HG02938 (cell line): ENCODE measurements at regions not wholly inside any gene's neighbourhood (a gene's known extent, or its start where the extent isn't known, plus 50 kb on each side); places are given as distances from the start of the nearest gene placed in this dataset.

Experiments used
- ATAC-seq: cut with Tn5 transposase; IDR thresholded peaks from one replicate; pipeline ENCODE4 v1.9.1; 2021; ENCODE audit warnings: mild to moderate bottlenecking, moderate library complexity; ENCODE audit not compliant: unreplicated experiment

DNA sequence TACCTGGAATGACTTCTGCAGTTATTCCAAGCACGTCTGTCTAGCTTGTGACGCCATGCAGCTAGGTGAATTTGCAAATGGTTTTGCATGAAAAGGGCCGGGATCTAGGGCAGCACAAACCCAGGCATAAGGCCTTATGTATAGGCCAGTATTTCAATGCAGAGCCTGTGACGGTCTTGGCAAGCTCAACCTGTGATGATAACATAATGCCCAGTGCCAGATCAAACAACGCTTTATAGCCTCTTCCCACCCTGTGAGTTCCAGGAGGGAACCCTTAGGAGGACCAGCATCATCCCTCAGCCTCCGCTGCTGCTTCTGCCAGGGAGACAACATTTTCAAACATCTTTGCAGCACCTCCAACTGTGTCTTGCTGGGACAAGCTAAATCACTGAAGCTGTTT, 390.7 kb downstream of the INHBA start:
- ATAC-seq, result no peak

DNA sequence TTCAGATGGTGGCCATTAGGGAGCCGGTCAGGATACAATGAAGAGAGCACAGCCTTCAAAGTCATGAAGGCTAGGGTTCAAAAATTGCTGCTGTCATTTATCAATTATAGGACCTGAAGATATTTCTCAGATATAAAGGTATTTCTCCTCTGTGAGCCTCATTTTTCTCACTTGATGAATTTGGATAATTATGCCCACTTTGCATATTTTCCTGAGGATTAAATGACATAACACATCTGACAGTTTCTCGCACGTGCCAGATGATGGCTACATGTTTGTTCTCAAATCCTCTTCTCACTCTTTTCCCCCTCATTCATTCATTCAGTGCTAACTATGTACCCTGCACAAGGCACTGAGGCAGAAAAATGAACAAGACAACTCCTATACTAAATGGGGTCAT, 391.6 kb downstream of the INHBA start:
- no peak for ATAC-seq

- no peak for ATAC-seq
Observed at GRCh38 chr7:41306486-41306885, 396.4 kb downstream of the INHBA start.

DNA sequence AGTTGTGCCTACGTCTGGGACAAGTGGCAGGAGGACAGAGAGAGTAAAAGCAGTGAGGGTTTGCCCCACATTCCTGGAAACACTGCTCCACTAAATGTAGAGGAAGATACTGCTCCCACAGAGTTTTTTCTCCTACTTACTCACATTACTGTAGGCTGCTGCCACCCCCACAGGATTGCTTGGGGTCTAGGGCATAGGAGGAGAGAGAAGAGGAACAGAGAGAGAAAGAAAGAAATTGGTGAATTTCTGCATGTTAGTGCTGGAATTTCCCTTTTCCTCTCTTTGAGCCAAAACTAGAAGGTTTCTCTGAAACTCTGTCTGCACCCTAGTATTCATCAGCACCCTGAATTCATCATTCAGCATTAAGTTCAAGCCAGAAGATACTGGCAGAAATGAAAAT, 397.9 kb downstream of the INHBA start:
- no peak for ATAC-seq

- ATAC-seq, result no peak
Observed at GRCh38 chr7:41303709-41304108, 399.2 kb downstream of the INHBA start.

DNA sequence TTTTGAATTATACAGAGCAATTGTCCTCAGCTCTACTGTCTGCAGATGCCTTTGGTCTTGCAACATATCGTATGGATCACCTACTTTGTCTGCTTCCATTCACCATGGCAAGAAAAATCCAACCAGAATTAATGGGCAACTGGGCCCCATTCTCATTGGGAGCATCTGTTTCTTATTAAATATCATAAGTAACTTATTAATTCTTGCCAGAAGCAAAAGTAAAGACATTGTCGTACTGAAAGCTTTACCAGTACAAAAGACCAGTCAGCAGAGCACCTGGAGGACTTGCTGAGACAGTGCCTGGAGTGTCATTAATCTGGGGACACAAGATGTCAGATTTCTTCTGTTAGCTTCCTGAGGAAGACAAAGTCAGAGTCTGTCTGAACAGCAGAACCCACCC, 404.5 kb downstream of the INHBA start:
- ATAC-seq, result peak; percentile 63

GRCh38 chr7:41297166-41297565, 405.7 kb downstream of the INHBA start:
- ATAC-seq, result no peak

DNA sequence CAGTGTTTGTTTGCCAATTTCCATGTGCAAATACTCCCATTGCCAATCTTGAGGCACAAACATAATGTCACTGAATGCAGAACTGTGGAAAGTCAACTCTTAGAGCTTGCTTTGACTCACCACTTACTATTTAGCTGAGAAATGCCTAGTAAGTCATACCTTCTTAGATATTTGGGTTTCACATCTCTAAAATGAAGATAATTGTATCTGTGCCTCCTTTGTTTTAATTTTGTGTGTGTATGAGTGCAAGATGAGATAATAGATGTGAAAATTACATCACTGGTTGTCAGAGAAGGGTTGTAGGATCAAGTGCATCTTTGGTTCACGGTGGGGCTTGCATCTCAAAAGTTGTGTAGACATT, 407.5 kb downstream of the INHBA start:
- no peak for ATAC-seq

DNA sequence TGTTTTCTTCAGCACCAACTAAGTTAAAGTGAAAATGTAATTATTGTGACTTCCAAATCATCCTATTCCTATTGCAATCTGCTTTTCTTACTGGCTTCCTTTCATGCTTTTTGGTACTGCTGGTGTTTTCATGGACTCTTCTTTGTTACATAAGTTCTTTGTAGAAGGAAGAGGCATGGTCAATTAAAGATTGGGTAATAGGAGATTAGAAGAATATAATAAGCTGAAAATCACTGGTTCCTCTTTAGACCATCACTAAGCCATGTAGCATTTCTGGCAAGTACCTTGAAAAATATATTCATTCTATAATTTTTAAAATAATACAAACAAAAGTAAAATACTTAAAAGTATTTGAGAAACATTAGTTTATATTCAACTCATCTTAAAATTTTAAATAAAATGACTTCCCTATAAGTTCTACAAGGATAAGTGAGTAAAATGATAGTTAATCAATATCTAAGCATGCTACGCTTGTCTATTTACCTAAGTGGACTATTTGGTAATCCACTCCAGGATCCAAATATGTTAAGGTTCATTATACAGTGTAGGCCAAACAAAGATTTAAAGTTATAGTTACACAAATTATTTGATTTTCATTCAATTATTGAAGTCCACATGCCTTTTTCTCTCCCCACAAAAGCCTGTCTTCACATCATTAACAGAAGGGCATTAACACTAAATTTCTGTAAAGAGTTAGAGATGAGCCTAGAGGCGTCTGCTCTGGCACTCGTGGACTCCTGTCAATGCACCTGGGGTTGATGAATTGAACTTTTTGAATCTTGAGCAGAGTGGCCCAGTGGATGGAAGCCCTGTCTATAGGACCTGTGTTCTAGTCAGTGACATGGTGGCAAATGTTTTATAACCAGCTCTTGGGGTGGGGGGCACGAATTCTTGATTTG, 408.1 kb downstream of the INHBA start:
- ATAC-seq, result no peak

DNA sequence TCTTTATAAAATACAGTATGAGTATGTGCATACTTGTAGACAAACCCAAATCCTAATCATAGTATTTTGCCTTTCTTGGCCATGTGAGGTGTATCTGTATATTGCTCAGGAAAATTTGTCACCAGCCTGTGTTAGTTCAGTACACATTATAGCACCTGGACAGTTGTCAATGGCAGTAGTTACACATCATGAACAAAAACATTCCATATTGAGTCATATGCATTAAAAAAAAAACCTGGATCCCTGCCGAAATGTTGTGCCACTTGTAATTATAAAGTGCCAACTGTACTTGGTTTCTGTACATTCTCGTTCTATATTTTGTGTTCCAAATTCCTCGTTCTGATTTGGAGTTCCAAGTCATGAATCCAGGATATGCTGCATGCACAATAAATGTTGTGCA, 410.4 kb downstream of the INHBA start:
- no peak for ATAC-seq

GRCh38 chr7:41287559-41288335, 415.1 kb downstream of the INHBA start:
- ATAC-seq, result no peak

GRCh38 chr7:41280491-41280890, 422.4 kb downstream of the INHBA start:
- ATAC-seq, result no peak

- no peak for ATAC-seq
Observed at GRCh38 chr7:41277561-41277960, 425.3 kb downstream of the INHBA start.

DNA sequence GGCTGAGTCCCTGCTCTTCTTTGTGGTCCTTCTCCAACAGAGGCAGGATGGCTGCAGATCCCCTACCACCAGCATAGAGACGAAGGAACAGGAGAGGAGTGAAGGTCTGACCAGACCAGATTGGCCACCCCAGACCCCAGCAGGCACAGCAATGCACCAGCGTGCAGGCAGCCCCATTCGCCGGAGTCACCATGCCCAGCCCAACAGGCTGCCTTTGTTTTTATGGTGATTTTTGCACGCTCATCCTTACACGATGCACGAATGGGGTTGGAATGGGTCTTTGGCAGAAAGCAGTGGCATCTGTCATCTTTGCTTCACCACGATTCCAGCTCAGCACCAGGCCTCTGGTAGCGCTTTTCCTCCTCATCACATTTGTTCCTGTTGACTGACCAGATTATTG, 427.6 kb downstream of the INHBA start:
- ATAC-seq, result no peak

DNA sequence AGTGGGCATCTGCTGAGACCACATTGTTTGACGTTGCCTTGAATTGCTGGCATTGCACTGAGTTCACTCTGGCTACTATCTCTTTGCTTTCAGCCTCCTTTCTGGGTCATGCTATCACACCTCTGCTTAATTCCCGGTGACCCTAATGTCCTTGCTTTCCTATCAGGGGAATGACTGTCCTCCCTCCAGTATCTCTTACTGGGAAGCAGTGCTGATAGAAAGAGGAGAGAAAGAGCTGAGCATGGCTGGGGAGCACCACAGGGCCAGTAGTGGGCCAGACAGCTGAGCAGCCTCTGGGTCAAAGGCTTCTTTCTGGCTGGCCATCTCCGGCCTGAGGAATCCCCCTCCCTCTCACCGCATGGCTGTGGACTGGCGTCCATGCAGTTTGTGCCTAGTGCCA, 428.7 kb downstream of the INHBA start:
- no peak for ATAC-seq

GRCh38 chr7:41272664-41273063, 430.2 kb downstream of the INHBA start:
- no peak for ATAC-seq

DNA sequence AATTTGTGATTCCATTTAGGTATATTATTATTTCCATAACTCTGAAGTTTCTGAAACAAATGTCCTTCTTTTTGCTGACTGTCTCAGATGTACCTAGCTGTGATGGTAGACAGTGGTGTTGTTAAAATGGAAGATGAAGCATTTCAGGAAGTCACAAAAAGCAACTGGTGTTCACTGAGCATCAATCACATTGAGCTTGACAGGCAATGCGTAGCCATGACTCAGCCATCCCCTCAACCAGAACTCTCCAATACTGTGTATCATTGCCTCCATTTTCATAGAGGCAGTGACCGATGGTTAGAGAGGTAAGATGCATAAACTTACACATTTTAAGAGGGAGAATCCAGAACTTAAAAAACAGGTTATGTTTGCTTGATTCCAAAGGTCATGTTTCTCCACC, 434.0 kb downstream of the INHBA start:
- ATAC-seq, result no peak

GRCh38 chr7:41261080-41261479, 441.8 kb downstream of the INHBA start:
- no peak for ATAC-seq

- ATAC-seq, result no peak
Observed at GRCh38 chr7:41257660-41258059, 445.2 kb downstream of the INHBA start.

- no peak for ATAC-seq
Observed at GRCh38 chr7:41256186-41256945, 446.5 kb downstream of the INHBA start.

DNA sequence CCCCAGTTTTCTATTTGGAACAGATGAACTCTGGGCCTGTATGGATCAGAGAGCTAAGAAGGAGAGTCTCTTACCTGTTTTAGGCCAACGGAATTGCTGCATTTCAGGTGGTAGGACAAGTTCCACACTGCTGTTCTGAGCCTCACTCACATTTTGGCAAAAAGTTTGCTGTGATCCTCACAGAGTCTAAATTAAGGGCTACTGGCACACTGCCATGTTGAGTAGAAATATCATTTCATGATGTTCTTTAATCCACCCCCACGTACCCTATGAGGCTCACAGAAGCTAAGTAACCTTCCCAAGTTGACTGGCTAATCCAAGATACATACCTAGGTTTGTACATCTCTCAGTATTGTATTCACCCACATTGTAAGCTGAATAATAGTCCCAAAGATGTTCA, 447.2 kb downstream of the INHBA start:
- ATAC-seq, result no peak

- ATAC-seq, result no peak
Observed at GRCh38 chr7:41255113-41255512, 447.8 kb downstream of the INHBA start.
